HepG2 (cell line): ENCODE measurements at regions not wholly inside any gene's neighbourhood (a gene's known extent, or its start where the extent isn't known, plus 50 kb on each side); places are given as distances from the start of the nearest gene placed in this dataset.

ENCODE experiments used
- ATAC-seq: fragments of 200-7000 bp; cut with Tn5 transposase; 3 replicates; pipeline ENCODE4 v1.9.1; 2020; ENCODE audit warnings: mild to moderate bottlenecking, moderate library complexity
- BruUV-seq: library from RNA; stranded (reverse); fragments of 400-500 nt; replicated peaks from 2 replicates; lab custom pipeline; 2021; lab: Mats Ljungman, UMichigan
- CTCF ChIA-PET: fragments of 300-600 bp; formaldehyde crosslinking; extraction: SDS; loops from one replicate; lab custom pipeline; 2021; ENCODE audit warnings: low total read pairs, inconsistent platforms, low intra/inter-chr PET ratio; lab: Yijun Ruan, JAX
- POLR2A ChIA-PET: fragments of 350-600 bp; sonication (Branson Sonifier 250); formaldehyde crosslinking; loops from one replicate; lab custom pipeline; 2020; ENCODE audit warnings: antibody characterized with exemption, inconsistent platforms; lab: Yijun Ruan, JAX
- DNase-seq: peaks from one replicate; pipeline ENCODE4 v3.0.0-alpha.2; 2015; ENCODE audit warnings: low spot score
- FAIRE-seq: peaks from 3 replicates; lab custom pipeline; 2011; peaks lifted over from hg19 to GRCh38; lab: Jason Lieb, UNC
- H2AFZ ChIP-seq: one replicate; pipeline ENCODE4 v1.6.1; 2011; ENCODE audit warnings: low read length, inconsistent platforms
- H3K27ac ChIP-seq: fragments of 300-600 bp; 3 replicates; pipeline ENCODE4 v1.8.0; 2011; ENCODE audit warnings: mixed run types, mild to moderate bottlenecking, mixed read lengths, low read length, inconsistent platforms; ENCODE audit not compliant: insufficient read depth; ENCODE audit errors: extremely low read length
- H3K27me3 ChIP-seq, 2 experiments: fragments of 200-600 bp in 1 of 2; 2 replicates in 1 of 2; 3 replicates in 1 of 2; pipeline versions ENCODE4 v1.6.0 to v1.8.0; 2011; ENCODE audit warnings: low read length in 2 of 2, mild to moderate bottlenecking in 2 of 2, moderate library complexity in 2 of 2, inconsistent platforms in 1 of 2; ENCODE audit not compliant: insufficient read depth in 2 of 2, control insufficient read depth in 1 of 2
- H3K36me3 ChIP-seq, 2 experiments: fragments of 200-600 bp in 1 of 2; replicated peaks in 1 of 2; 2 replicates in 1 of 2; 3 replicates in 1 of 2; pipeline versions ENCODE4 v1.5.1 to v1.8.0; 2011; ENCODE audit warnings: low read length in 2 of 2, inconsistent platforms in 1 of 2; ENCODE audit not compliant: insufficient read depth in 2 of 2, control insufficient read depth in 1 of 2
- H3K4me1 ChIP-seq: 2 replicates; pipeline ENCODE4 v1.5.1; 2012; ENCODE audit warnings: low read length, inconsistent platforms; ENCODE audit not compliant: insufficient read depth
- H3K4me2 ChIP-seq: 2 replicates; pipeline ENCODE4 v1.6.0; 2011; ENCODE audit warnings: low read depth, low read length, inconsistent platforms
- H3K4me3 ChIP-seq, 3 experiments: fragments of 200-600 bp in 1 of 3; sonication (generic), shearing (Covaris generic) in 1 of 3; replicated peaks in 1 of 3; 2 replicates each; pipeline ENCODE4 v1.5.1; 2011 to 2016; ENCODE audit warnings: low read length in 3 of 3, inconsistent platforms in 2 of 3, low read depth in 2 of 3, mild to moderate bottlenecking in 2 of 3, control low read depth in 1 of 3, mixed read lengths in 1 of 3; ENCODE audit not compliant: insufficient read depth in 1 of 3
- H3K79me2 ChIP-seq: one replicate; pipeline ENCODE4 v1.6.1; 2011; ENCODE audit warnings: low read length, inconsistent platforms; ENCODE audit not compliant: insufficient read depth
- H3K9ac ChIP-seq: 2 replicates; pipeline ENCODE4 v1.6.0; 2011; ENCODE audit warnings: mild to moderate bottlenecking, low read depth, low read length, inconsistent platforms; ENCODE audit not compliant: insufficient read depth
- H3K9me3 ChIP-seq: 2 replicates; pipeline ENCODE4 v1.5.1; 2012; ENCODE audit warnings: mild to moderate bottlenecking, low read length
- H4K20me1 ChIP-seq: 2 replicates; pipeline ENCODE4 v1.6.0; 2011; ENCODE audit warnings: inconsistent platforms, mild to moderate bottlenecking, low read length, moderate library complexity; ENCODE audit not compliant: insufficient read depth
- EEA1 ChIP-seq: sonication (generic); formaldehyde crosslinking; IDR thresholded peaks from 2 replicates; pipeline ENCODE4 v1.5.1; 2020; ENCODE audit warnings: mild to moderate bottlenecking, missing genetic modification reagents, borderline replicate concordance
- FOXA1 ChIP-seq, 2 experiments: fragments of 450-650 bp in 1 of 2; sonication (generic) in 1 of 2; formaldehyde crosslinking in 1 of 2; IDR thresholded peaks; 2 replicates each; pipeline versions ENCODE4 v1.4.0 to v1.6.1; 2016 to 2020; ENCODE audit warnings: missing genetic modification reagents in 1 of 2
- HMGXB3 ChIP-seq: sonication (generic); formaldehyde crosslinking; IDR thresholded peaks from 2 replicates; pipeline ENCODE4 v1.4.0; 2020; ENCODE audit warnings: missing genetic modification reagents, borderline replicate concordance
- NFKB2 ChIP-seq: sonication (generic); formaldehyde crosslinking; IDR thresholded peaks from 2 replicates; pipeline ENCODE4 v1.4.0; 2020; ENCODE audit warnings: missing genetic modification reagents, borderline replicate concordance
- NR2F2 ChIP-seq: IDR thresholded peaks from 2 replicates; pipeline ENCODE4 v1.6.1; 2012; ENCODE audit warnings: low read depth, inconsistent platforms, borderline replicate concordance
- USF2 ChIP-seq, 2 experiments: sonication (generic) in 1 of 2; formaldehyde crosslinking in 1 of 2; IDR thresholded peaks; 2 replicates each; pipeline versions ENCODE4 v1.5.1 to v1.6.1; 2011 to 2020; ENCODE audit warnings: borderline replicate concordance in 1 of 2, low read depth in 1 of 2, low read length in 1 of 2, mild to moderate bottlenecking in 1 of 2, missing genetic modification reagents in 1 of 2, moderate library complexity in 1 of 2
- ZNF136 ChIP-seq: sonication (generic); formaldehyde crosslinking; IDR thresholded peaks from 2 replicates; pipeline ENCODE4 v1.8.1; 2022; ENCODE audit warnings: low read depth, mild to moderate bottlenecking, moderate library complexity, missing genetic modification reagents
- ZNF205 ChIP-seq: IDR thresholded peaks from 2 replicates; pipeline ENCODE4 v1.6.1; 2018; ENCODE audit warnings: missing biosample characterization, missing genetic modification reagents
- ZNF33A ChIP-seq: sonication (generic); formaldehyde crosslinking; IDR thresholded peaks from 2 replicates; pipeline ENCODE4 v1.5.1; 2020; ENCODE audit warnings: missing genetic modification reagents, mild to moderate bottlenecking, moderate library complexity, borderline replicate concordance
- ZNF563 ChIP-seq: sonication (generic); formaldehyde crosslinking; IDR thresholded peaks from 2 replicates; pipeline ENCODE4 v1.8.0; 2022; ENCODE audit warnings: mild to moderate bottlenecking, moderate library complexity, missing genetic modification reagents
- ZNF747 ChIP-seq: sonication (generic); formaldehyde crosslinking; IDR thresholded peaks from 2 replicates; pipeline ENCODE4 v1.8.1; 2023; ENCODE audit warnings: missing genetic modification reagents, mild to moderate bottlenecking, borderline replicate concordance
- ZNF878 ChIP-seq: sonication (generic); formaldehyde crosslinking; IDR thresholded peaks from 2 replicates; pipeline ENCODE4 v1.8.1; 2023; ENCODE audit warnings: mild to moderate bottlenecking, missing genetic modification reagents, moderate library complexity
- WGBS: methylation state at CpG from one replicate; pipeline ENCODE4 v1.1.6; 2017; ENCODE audit warnings: low lambda C conversion rate; 5-methylcytosine and 5-hydroxymethylcytosine counted together
- in situ Hi-C: cut with HindIII; loops from 2 replicates; pipeline ENCODE4 v1.10.0; 2017; ENCODE audit warnings: low pct_unique_long_range_greater_than_20kb; ENCODE audit not compliant: extremely low pct_ligation_motif_present
- intact Hi-C: fragments of 100-400 bp; cut with micrococcal nuclease; formaldehyde crosslinking; loops from one replicate; pipeline ENCODE4 v1.10.0; 2022; ENCODE audit not compliant: unreplicated experiment
- TF ChIP-seq, protein P1 (sequence below): sonication (generic); formaldehyde crosslinking; IDR thresholded peaks from 2 replicates; pipeline ENCODE4 v1.4.0; 2020; ENCODE audit warnings: mild to moderate bottlenecking, missing genetic modification reagents
- TF ChIP-seq, protein P2 (sequence below): sonication (generic); formaldehyde crosslinking; IDR thresholded peaks from 2 replicates; pipeline ENCODE4 v1.5.0; 2020; ENCODE audit warnings: missing genetic modification reagents, mild to moderate bottlenecking, borderline replicate concordance

DNA sequence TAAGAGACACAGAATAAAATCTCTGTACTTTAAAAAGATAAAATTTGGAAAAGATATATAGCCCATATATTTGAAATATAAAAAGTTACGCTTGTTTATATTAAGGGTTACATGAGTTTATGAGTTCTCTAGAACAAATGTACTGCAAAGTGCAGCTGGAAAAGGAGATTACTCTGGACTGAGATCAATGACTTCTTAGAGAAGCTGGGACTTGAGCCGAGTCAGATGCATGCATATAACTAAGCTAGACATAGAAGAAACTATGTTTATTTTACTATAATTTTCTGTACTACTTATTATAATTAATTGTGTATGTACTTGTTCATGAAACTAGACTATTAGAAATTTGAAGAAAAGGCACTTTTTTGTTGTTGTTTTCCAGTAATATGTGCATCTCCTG lies 170.3 kb upstream of the NXPH2 start (continued):
- no peak for TF ChIP-seq USF2 (IDR thresholded peaks at IDR 0.05; ENCODE audit: low read depth, low read length)
- TF ChIP-seq USF2 (CRISPR knock-in tag; IDR thresholded peaks at IDR 0.05; ENCODE audit: borderline replicate concordance) = no peak
- no peak for TF ChIP-seq ZNF747
- TF ChIP-seq, protein P1, sequence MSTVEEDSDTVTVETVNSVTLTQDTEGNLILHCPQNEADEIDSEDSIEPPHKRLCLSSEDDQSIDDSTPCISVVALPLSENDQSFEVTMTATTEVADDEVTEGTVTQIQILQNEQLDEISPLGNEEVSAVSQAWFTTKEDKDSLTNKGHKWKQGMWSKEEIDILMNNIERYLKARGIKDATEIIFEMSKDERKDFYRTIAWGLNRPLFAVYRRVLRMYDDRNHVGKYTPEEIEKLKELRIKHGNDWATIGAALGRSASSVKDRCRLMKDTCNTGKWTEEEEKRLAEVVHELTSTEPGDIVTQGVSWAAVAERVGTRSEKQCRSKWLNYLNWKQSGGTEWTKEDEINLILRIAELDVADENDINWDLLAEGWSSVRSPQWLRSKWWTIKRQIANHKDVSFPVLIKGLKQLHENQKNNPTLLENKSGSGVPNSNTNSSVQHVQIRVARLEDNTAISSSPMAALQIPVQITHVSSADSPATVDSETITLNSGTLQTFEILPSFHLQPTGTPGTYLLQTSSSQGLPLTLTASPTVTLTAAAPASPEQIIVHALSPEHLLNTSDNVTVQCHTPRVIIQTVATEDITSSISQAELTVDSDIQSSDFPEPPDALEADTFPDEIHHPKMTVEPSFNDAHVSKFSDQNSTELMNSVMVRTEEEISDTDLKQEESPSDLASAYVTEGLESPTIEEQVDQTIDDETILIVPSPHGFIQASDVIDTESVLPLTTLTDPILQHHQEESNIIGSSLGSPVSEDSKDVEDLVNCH (CRISPR knock-in tag) = no peak
- no peak for TF ChIP-seq ZNF33A
- TF ChIP-seq ZNF205 (CRISPR knock-in tag) = no peak

DNA sequence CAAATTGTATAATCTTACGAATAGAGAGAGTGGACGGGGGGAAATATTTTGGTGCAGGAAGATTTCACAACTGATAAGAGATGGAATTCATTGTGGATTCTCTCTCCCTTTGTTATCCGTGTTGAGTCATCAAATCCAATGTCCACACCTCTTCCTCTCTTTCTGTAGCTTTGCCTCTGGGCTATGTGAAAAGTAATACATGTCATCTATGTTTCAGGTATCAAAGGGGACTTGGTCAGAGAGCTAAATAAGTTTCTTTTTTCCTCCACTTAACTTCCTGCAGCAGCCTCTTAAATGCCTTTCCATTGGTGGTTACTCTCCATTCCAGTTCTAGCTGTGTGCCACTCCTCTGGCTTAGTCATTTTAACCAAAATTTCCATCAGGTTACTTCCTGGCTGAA lies 169.3 kb upstream of the NXPH2 start:
- FAIRE-seq (no peak), DNase-seq (no peak), ATAC-seq (no peak)
- 5% methylated on average over 3 of the region's 3 CpGs for WGBS
- intact Hi-C loops = no loop called here
- Histone ChIP-seq H3K4me1 (no peaks in the 10 kb centered on the region), H4K20me1 (no peaks in the 10 kb centered on the region), H3K9ac (no peak overlapping the region), H3K27me3 (no peaks in the 10 kb centered on the region), H3K9me3 (no peaks in the 10 kb centered on the region), H3K4me2 (no peak overlapping the region), H2AFZ (no peak overlapping the region), H3K36me3 (no peaks in the 10 kb centered on the region), H3K27ac (no peak overlapping the region), H3K79me2 (no peaks in the 10 kb centered on the region), H3K4me3 (no peak overlapping the region)
- ChIA-PET POLR2A (no interaction called here), CTCF (no interaction called here)
- no TSS peak for BruUV-seq
- in situ Hi-C loops = no loop called here
- TF ChIP-seq NR2F2 (no peak), ZNF563 (no peak), ZNF136 (CRISPR knock-in tag) (no peak), EEA1 (no peak), FOXA1 (IDR thresholded peaks at IDR 0.05) (no peak), FOXA1 (CRISPR knock-in tag; IDR thresholded peaks at IDR 0.05) (no peak), ZNF878 (CRISPR knock-in tag) (no peak), NFKB2 (CRISPR knock-in tag) (no peak), HMGXB3 (CRISPR knock-in tag) (no peak)
- TF ChIP-seq, protein P2, sequence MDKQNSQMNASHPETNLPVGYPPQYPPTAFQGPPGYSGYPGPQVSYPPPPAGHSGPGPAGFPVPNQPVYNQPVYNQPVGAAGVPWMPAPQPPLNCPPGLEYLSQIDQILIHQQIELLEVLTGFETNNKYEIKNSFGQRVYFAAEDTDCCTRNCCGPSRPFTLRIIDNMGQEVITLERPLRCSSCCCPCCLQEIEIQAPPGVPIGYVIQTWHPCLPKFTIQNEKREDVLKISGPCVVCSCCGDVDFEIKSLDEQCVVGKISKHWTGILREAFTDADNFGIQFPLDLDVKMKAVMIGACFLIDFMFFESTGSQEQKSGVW = no peak
